Inflammatory macrophage (primary cell): ENCODE measurements at regions not wholly inside any gene's neighbourhood (a gene's known extent, or its start where the extent isn't known, plus 50 kb on each side); places are given as distances from the start of the nearest gene placed in this dataset.
"Not testable (repeated sequence)": the region's sequence is repeated elsewhere in the genome, so short reads cannot be mapped to it uniquely, and the experiment has no call there.

Experiments used
- DNase-seq, 2 donors: peaks; one replicate each; pipeline ENCODE4 v3.0.0-alpha.2; 2020 to 2022

DNA sequence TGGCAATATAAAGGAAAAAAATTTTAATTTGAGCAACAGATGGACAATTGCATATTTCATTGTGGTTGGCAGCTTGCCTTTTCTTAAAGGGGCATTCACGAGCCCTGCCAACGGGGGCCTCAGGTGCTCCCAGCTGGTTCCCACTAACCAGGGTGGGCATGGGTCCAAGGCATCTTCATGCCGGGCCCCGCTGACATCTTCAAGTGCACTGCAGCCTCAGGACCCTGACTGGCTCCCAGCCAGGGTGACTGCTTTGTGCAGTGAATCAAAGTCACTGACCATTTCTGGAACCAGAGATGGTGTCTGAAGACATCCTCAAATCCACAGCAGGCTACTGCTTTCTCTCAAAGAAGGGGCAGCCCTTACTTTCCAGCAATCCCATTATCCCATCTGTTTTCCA lies 275.2 kb upstream of the MGMT start:
- DNase-seq = no peak

DNA sequence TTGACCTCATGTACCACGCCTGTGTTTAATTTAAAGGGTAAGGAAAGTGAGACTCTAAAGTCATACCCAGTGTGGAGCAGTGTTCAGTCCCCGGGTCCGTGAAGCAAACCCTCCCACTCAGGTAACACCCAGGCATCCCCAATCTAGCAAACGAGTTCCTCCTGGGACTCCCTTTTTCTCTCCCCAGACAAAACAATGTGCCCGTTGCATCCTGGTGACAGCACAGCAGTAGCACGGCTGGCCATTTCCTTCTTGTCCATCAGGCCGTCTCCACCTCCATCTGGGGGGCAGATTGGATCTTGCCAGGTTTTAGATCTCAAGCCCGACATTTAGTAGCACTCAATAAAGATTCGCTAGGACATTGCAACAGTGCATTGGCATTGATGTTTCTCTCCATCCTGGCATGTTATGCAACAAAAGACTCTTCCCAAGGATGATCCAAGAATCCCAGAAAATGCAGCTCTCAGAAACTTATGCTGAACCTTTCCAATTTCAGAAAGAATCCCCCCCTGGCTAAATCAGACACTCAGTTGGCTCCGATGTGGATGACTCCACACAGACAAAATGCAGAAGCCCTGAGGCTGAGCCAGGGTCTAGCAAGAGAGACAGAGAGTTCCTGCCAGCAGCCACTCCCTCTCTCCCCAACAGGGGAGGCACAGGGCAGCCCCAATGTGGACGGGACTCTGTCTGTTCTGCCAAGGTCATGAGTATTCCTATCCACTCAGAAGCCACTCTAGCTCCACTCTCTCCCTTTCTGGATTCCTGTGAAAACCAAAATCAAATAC lies 274.5 kb upstream of the MGMT start:
- no peak for DNase-seq

DNA sequence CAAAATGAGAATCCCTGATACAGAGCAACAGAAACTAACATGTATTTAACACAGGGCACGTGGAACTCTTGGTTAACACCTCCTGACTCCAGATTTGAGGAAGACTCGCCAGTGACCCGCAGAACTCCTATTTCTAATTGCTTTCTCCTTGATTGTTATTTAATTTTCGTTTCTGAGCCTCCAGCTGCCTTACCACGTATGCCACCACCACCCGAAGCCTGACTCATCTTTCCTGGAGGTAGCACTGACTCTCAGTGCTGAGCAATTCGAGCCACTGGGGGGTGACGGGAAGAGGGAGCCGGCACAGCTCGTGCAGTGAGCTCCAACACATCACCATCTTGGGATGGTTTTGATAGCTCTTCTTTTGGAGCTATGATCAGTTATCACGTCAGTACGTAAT lies 273.9 kb upstream of the MGMT start:
- no peak for DNase-seq

DNA sequence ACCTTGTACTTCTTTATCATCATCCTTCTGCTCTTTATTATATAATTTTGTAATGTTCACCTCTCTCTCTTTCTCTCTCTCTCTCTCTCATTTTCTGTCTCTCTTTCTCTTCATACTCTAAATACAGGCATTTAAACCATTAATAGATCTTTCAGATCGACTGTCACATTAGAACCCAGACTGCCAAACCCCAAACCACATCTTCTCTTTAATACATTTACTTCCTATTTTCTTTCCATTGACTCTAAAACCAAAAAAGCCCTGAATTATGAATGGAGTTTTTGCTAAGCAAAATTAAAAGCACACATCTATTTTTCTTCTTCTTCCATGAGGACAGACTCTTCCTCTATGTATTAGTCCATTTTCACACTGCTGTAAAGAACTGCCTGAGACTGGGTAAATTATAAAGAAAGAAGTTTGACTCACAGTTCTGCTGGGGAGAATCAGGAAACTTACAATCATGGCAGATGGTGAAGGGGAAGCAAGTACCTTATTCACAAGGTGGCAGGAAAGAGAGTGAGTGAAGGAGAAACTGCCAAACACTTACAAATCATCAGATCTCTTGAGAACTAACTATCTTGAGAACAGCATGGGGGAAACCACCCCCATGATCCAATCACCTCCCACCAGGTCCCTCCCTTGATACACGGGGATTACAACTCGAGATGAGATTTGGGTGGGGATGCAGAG lies 272.7 kb upstream of the MGMT start:
- no peak for DNase-seq

DNA sequence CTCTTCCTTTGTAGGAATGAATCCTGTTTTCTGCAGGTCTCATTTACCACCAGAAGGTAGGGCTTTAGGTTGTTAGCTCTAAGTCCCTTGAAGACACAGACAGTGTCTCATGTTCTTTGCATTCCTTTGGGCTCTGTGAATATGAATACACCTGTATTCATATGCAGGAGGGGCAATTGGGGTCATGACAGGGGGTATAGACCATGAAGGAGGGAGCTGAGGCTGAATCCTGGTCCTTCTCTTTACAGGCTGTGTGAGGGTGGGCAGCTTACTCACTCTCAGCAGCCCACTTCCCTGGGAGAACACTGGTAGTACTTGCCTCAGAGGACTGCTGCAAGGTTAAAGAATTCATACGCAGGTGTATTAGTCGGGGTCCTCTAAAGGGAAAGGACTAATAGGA lies 267.2 kb upstream of the MGMT start:
- DNase-seq = no peak

DNA sequence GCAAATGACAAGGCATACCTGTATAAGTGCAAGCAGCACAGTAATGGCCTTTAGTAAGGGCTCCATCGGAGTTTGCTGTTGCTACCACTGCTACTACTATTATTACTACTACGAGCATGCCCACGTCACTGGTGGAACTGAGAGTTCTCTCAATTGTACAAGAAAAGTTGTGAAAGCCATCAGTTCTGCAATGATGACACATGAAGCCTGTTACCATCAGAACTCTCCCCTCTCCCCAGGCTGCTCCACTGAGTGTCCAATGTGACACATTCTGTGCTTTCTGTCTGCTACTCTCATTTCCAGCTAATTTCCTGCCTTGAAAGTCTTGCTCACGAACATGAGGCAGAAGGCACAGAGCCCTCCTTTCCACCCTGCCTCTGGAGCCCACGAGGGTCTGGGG lies 263.2 kb upstream of the MGMT start:
- no peak for DNase-seq

DNA sequence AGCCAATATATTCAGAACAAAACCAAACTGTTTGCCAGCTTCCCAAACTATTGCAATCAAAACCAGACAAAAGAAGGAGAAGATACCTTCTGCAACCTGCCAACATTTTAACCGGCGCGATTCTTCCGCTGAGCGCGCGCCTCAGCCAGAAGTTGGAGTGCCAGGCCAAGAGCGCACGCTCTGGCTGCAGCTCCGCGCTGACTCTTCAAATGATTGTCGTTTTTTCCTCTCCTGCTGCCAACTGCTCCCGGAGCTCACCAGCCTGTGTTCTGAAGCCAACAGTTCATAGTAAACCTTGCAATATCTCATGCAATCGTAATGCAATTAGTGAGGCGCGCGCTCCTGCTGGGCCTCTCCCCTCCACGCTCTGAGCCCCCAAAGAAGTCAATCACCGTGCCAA lies 259.7 kb upstream of the MGMT start:
- DNase-seq = no peak

DNA sequence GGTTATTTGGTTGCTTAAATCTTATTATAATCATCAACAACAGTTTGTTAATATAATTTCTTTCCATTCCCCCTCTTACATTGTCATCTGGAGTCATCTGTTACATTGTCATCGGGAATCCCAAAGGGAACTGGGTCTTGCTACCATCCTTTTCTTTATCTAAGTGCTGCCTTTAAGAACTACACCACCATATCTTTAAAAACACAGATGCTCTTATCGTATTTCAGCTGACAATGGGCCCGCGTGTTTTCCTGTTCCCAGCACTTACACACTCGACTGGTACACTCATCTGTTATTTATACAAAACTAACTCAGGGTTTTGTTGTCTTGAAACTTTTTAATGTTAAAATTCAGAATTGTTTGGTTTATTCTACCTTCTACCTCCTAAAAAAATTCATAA lies 256.2 kb upstream of the MGMT start:
- no peak for DNase-seq

DNA sequence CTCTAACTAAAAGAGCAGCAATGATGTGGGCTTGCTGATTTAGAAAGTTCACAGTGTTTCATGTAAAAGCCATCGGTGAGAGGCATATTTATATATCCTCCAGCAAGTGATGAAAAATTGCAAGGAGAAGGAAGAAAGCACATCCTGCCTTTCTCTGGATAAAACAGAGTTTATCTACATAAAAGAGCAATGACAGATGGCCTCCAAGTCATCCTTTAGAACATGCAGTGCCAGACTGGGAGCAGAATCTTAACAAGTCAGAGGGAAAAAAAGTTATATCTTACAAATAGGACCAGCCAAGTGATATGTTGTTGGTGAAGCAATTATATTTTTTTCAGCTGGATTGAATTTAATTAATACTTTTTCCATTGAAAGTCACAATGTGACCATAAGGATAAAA lies 253.8 kb upstream of the MGMT start:
- DNase-seq = no peak

DNA sequence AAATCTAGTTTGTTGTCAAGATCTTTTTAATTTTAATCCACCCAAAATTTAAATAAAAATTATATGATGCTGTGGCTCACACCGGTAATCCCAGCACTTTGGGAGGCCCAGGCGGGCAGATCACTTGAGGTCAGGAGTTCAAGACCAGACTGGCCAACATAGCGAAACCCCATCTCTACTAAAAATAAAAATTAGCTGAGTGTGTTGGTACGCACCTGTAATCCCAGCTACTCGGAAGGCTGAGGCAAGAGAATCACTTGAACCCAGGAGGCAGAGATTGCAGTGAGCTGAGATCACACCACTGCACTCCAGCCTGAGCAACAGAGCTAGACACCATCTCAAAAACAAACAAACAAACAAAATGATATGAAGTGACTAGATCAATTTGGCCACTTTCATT lies 253.0 kb upstream of the MGMT start:
- DNase-seq = not testable (repeated sequence)

DNA sequence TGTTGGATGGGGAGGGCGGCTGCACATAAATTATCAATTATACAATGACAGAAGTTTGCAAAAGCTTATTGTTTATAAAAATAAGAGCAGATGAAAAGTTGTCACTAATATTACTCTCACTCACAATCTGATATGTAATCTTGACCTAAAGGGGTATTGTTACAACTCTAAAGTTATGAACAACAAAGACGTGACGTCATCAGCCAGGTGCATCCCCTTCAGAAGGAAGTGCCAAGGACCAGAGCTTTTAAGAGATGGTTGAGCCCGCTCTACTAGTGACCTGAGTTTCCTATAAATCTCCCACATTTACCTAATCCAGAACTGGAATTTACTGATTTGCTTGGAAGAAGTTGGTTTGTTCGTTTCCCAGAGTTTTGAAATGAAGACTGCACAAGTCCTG lies 247.7 kb upstream of the MGMT start:
- DNase-seq = no peak

DNA sequence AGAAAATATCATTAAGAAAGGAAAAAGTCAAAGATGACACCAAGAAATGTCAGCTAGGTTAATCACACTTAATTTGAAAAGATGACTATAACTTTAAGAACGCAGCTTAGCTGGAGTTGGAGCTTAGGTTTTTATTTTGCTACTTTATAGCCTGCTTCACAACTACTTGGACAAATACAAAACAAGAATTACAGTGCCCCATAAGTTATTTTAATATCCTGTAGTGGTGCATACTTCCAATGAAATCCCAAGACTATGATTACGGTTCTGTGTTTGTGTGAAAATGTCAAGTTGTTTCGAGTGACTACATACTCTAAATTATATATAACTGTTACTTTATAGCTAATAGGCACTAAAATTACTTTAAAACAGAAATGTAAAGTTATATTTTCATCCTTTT lies 244.6 kb upstream of the MGMT start:
- no peak for DNase-seq

DNA sequence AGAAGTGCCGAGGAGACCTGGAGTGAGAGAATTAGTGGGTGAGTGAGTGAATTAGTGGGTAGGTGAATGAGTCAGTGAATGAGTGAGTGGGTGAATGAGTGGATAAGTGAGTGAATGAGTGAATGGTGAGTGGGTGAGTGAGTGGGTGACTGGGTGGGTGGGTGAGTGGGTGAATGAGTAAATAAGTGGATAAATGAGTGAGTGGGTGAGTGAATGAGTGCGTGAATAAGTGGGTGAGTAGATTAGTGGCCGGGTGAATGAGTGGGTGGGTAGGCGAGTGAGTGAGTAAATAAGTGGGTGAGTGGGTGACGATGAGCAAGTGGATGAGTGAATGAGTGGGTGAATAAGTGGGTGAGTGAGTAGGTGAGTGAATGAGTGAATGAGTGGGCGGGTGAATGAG lies 243.7 kb upstream of the MGMT start:
- no peak for DNase-seq

DNA sequence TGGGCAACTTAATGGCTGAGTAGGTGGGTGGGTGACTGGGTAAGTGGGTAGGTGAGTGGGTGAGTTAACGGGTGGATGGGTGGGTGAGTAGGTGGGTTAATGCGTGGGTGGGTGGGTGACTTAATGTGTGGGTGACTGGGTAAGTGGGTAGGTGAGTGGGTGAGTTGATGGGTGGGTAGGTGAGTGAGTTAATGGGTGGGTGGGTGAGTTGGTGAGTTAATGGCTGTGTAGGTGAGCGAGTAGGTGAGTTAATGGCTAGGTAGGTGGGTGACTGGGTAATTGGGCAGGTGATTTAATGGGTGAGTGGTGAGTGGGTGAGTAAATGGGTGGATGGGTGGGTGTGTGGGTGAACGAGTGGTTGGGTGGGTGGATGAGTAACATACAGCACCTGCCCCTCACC lies 243.0 kb upstream of the MGMT start:
- DNase-seq = no peak

DNA sequence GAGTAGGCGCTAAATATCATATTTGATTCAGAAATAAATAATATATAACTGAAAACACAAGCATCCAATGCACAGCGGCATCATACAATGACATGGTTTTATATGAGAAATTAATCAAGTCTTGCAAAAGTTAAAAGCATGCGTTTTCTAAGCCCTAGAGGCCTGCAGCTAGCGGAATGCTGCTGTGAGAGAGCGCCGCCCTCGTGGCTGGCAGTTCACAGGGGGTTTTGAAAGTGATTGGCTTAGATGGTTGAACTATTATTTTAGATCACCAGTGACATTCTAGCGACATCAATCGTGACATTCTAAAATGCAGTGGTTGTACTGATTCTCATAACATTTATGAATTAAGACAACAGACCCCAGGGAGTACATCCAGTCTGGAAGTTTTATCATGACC lies 235.2 kb upstream of the MGMT start:
- DNase-seq = no peak

DNA sequence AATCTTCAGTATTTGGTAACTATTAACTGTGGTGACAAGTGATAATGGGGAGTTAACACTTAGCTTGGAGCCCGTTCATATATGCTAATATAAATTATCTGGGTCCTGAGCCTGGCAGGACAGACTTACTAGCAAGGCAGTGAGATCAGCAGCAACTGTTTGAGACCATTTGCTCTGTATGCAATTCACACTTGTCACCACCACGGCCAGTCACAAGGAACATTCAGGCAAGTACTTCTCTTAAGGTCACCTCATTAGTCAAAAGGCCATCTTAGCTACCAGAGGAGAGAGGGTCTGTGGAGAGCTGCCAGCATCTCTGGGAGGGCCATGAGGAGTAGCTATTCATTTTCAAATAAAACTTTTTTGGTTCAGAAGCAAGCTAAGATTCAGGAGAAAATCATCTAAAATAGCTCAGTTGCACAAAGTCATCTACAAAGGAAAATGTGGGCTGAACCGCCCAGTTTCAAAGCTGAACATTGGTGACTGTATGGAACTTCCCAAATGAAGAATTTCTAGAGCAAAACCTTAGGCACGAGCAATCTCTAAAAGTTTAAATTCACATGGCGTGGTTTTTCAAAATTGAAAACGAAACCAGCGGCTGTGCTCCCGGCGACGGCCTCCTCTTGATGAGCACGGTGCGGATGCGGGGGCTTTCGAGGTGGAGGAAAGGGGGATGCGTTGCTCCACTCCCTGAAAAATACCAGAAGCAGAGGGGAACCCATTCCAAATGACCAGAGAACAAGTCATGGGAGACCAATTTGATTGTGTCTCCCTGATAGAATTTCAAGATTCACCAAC lies 233.5 kb upstream of the MGMT start:
- no peak for DNase-seq

DNA sequence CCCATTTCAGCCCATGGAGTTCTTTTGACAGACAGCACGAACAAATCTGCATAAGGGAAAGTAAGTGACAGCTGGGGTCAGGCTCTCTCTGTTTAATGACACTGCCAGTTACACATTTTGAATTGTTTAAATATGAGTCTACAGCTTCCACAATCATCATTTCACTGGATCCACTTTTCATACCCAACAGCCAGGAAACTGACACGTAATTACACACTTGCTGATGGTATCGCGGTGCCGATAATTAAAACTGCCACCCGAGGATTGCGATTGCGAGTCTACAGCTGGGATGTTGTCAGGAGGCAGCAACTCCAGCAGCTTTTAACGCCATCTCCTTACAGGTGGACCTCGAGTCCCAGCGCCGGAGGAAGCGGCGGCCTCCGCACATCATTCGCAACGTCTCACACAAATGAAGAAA lies 230.8 kb upstream of the MGMT start:
- no peak for DNase-seq

DNA sequence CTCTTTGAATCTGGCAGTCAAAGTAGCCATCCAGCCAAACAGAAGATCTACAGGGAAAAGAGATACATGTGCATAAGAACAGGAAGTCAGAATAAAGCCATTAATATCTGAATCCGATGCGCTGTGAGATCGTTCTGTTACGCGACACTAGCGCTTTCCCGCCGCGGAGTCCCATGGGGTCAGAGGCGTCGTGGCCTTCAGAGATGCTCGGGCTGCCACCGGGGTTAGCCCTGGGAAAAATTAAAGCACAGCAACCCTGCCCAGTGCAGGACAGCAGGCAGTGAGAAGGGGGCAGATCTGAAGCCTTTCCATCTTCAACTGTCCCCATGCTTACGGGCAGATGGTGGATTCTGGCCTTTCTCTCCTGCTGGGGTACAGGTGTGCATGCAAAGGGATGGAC lies 225.6 kb upstream of the MGMT start:
- DNase-seq = no peak

DNA sequence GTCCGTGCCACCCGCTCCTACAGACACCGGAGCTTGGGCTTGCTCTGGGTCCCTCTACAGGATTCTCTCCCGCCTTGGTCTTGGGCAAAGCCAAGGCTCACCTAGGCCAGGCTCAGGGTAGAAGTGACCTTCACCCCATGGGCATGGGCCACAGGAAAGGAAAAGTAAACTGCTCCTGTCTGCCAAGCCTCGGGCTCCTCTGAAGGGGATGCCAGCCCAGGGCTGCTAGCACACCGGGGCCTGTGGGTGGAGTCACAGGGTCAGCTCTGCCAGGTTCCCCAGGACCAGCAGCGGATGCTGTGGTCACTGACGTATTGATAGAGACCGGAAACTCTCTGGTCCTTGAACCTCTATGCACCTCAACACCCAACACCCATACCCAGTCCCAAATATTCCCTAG lies 222.7 kb upstream of the MGMT start:
- no peak for DNase-seq

DNA sequence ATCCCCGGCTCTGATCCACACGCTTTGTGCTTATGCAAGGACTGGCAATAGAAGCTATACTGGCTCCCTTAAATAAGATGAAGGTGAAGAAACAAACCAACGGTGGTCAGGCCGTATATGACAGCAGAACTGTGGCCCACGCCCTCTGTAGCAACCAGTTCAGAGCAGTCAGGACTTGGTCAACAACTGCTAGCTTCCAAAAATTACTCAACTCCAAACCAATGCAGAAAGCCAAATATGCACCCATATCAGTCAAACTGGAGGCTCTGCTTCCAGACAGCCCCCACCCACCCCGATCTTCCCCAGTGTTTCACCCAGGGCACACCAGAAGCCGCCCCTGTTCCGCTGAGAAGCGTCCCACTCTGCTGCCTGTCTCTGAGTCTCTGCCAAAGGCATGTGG lies 222.3 kb upstream of the MGMT start:
- no peak for DNase-seq

DNA sequence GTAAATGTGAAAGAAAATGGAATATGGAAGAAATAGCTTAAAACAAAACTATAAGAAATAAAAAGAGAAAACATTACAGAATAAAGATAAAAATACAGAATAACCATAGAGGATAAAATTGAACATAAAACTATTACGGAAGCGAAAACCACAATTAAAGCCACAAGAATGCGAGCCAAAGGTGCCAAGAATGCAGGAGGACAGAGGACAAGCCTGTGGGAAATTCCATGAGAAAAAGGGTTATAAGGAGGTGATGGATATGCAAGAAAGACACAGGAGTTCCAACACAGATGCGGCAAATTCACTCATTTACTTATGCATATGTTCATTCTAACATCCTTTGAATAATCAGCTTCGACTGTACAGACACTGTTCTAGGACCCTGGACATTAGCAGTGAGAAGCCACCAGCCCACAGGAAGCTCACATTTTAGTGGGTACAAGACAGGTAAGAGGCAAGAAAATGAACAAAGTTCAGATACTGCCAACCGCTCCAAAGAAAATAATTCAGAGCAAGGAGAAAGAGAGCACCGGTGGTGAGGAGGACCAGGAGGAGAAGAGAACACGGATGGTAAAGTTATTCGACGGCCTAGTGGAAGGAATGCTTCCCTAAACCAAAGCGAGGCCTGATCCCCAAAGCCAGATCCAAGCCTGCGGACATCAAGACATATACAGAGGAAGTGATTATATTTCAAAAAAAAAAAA lies 213.7 kb upstream of the MGMT start:
- no peak for DNase-seq

DNA sequence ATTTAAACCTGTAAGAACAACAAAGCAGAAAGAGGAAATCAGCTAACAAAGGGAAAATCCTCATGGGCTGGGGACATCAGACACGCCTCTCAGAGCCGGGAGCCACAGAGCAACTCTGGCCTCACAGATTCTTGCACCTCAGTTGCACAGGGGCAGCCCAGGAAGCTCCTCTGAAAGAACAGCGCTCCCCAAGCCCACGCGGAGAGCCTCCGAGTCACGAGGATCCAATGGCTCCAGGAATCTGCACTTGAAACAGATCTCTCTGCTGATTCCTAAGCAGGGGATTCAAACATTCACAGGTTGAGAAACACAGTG lies 213.2 kb upstream of the MGMT start:
- DNase-seq = no peak

DNA sequence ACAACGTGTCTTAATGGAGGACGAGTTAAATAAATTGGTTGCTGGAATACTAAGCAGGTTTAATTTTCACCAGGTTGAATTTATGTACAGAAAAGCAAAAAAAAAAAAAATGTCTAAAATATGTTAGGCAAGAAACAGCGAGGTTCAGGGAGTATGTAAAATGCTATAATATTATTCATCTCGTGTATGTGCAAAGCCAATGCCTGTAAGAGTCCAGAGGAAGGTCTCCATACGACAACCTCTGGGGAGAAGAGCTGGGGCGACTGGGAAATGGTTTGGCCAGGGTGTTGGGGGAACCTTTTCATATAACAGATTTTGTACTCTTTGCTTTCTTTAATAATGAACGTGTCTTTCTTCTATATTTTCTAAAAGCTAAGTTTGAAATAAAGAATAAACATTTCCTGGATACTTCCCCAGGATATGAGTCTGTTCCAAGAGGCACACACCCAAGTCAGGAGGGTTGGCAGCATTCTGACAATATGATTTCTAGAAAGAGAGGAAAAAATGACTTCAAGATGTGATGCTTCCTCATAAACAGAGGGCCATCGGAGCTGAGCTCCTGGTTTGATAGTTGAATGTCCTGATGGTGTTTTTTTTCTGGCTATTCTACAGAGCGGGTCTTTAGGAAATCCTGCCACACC lies 208.6 kb upstream of the MGMT start:
- no peak for DNase-seq
